ENCODE measurements at regions not wholly inside any gene's neighbourhood (a gene's known extent, or its start where the extent isn't known, plus 50 kb on each side); places are given as distances from the start of the nearest gene placed in this dataset.
"Not testable (repeated sequence)": the region's sequence is repeated elsewhere in the genome, so short reads cannot be mapped to it uniquely, and the experiment has no call there.

DNA sequence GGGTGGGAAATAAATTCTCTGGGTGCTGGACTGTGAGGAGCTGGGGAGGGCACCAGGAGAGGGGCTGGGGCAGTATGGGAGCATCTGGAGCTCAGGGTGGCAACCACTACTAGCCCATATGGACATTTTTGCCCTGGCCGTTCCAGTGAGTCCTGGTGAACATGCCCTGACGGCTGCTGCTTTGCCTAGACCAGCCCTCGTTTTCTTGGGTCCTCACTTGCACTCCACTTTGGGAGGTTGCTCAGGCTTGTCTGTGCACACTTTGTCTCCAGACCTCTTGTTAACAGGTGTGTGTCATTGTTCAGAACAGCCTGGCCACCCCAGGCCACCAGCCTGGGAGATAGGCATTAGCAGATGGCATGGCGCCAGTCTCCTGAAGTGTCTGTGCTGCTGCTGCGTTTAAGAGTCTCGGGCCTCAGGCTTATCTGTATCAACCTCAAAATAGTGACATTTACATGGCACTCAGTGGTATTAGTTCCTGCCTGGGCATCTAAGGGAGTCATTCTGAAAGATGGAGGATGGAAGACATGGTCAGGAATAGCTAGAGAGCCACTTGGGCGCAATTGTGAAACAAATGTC lies 190.5 kb downstream of the PTPRU start:
- DNase-seq (ENCODE audit: low read depth), result no peak

DNA sequence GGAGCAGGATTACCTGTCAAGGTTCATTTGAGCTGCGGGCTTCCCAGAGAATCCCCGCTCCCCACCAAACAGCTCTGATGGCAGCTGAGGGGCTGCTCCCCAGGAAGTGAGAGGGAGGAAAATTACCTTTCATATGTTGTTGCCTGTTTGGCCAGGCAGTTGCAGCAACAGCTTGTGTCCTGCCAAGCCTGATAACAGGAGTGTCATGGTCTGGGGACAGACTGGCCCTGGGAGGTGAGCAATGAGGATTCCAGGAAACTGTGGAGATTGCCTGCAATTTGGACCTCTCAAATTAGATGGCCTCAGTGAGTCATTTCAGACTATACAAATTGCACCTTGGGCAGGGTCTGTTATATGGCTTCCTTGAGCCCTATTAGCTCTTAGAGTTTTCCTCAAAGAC lies 189.3 kb downstream of the PTPRU start:
- no peak for DNase-seq (ENCODE audit: low read depth)

DNA sequence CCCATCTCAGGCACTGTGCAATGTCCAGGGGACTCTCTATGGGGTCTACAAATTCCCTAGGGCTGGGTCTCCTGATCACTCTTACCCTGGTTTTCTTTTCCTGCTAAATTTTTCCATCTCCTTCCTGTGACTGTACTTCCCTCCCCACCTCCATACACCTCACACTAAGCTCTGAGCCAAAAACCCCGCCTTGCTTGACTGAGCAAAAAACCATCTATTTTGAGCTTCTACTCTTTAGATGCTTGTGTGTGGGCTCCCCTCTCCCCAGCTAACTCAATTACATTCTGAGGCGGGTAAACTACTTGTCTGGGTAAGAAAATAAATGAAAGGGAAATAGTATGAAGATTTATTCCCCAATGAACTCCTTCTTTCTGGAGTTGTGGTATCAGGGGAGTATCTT lies 187.9 kb downstream of the PTPRU start:
- no peak for DNase-seq (ENCODE audit: low read depth)

DNA sequence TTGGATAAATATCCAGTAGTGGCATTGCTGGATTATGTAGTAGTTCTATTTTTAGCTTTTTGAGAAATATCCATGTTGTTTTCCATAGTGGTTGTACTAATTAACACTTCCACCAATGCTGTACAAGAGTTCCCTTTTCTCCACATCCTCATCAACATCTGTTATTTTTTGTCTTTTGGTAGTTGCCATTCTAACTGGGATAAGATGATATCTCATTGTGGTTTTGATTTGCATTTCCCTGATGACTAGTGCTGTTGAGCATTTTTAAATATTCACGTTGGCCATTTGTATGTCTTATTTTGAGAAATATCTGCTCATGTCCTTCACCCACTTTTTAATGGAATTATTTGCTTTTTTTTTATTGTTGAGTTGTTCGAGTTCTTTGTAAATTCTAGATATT lies 183.9 kb downstream of the PTPRU start:
- DNase-seq (ENCODE audit: low read depth), result peak; percentile 13

DNA sequence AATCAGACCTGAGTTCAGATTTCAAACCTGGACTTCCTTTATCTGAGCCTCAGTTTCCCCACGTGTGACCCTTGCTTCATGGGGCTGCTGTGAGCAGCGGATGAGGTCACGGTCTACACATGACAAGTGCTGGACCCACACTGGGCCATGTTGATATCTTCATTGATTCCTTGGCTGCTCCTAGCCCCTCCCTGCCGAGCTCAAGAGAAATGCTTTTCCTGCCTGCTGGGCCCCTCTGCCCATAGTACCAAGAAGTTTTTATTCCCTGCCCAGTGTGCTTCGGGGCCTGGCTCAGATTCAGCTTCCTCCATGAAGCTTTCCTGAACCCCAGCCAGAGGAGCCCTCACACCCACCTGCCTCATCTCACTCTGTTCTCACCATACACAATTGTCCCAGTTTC lies 181.6 kb downstream of the PTPRU start:
- no peak for DNase-seq (ENCODE audit: low read depth)

DNA sequence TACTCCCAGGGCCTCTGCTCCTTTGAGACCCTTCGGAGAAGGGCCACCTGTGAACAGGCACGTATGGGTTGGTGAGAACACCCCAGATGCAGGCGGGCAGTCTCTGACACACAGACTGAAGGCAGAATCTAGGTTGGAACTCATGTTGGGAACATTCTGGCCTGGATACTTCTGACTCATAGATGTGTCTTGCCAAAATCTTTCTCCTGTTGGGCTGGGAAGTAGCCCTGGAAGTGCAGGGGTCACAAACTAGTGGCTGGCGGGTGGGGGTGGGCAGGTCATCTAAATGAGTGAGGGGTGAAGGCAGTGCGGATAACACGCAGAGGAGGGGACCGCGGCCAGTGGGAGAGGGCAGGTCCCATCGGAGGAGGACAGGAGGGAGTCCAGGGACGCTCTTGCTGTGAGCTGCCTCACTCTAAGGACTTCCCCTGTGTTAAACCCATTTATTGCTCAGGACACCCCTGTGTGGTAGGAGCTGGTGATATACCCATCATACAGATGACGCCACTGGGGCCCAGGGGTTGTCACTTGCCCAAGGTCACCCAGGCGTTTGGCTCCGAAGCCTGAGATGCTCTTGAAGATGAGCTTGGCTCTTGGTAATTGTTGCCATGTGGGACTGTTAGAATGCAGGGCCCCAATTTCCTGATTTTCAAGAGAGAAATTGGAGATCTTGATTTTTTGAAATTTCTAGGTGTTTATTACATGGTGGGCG lies 181.0 kb downstream of the PTPRU start:
- peak; percentile 17 for DNase-seq (ENCODE audit: low read depth)

DNA sequence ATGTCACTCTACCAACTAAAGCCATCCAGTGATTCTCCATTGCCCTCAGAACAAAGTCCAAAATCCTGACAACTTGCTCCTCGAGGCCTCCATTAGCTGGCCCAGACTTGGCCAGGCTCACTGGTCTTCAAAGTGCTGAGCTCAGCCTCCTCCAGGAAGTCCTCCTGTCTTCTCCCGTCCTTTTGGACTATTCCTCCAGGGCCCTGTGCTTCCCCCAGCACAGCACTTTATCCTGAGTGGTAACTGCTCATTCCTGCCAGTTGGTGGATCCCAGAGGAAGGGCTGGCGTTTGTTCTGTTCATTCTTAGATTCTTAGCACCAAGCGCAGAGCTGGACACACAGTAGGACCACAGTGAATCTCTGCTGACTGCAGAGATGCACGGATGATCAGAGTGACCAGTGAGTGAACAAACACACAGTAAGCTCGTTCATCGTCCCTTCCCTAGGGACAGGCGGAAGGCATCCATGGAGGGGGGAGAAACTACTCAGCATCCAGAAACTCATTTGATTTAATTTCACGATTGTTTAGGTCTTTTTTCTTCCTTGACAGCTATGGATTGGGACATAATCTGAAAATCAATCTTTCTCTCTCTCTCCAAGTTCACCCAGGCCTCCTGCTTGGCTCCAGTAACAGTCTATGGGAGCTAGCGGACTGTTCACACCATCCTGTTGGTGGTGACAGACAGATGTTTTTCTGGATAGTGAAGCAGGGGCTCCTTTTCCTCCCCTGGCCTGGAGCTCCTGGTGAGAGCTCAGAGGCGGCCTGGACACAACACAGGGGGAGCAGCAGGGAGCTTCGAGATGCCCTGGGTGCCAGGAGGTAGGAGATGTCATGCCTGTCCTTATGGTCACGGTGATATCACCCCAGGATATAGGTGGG lies 180.2 kb downstream of the PTPRU start:
- no peak for DNase-seq (ENCODE audit: low read depth)

DNA sequence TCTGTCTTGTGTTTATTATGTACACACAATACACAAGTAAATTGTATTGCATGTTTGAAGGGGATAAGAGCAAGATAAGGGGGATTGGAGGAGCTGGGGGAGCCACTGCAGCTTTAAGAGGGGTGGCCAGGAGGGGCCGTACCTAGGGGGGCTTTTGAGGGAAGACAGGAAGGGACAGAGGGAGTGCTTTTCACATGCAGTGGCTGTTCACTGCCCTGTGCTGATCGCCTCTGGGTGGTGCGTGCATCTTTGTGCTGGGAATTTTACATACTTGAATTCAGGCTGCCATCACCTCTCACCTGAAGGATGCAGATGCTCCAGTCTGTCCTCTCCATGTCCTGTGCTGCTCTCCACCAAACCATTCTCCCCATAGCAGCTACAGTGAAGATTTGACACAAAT lies 179.5 kb downstream of the PTPRU start:
- DNase-seq (ENCODE audit: low read depth), result no peak

DNA sequence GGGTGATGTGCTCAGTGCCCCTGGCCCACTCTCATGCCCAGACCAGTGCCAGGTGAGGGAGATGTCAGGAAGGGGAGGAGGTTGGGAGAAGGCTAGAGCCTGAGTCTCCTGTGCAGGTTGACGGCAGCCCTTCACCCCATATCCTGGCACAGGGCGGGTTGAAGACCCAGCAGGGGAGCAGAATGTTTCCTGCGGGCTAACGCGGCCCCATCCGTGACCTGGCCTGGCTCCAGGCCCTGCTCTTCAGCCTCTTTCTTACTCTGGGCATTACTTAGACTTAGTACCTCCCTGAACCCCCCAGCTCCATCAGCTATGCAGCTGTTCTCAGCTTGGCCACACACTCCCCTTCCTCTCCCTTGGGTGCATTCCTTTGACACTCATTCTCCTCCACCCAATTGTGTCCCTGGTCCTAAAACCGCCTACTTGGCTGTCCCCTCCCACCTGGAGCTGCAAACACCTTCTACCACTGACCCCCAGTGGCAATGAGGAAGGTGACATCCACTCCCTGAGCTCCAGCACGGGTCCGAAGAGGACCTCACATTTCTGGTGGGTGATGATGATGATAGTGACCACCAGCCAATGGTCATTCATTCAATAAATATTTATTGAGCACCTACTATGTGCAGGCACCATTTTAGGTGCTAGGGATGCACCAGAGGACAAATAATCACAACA lies 179.0 kb downstream of the PTPRU start:
- DNase-seq (ENCODE audit: low read depth), result peak; percentile 44

DNA sequence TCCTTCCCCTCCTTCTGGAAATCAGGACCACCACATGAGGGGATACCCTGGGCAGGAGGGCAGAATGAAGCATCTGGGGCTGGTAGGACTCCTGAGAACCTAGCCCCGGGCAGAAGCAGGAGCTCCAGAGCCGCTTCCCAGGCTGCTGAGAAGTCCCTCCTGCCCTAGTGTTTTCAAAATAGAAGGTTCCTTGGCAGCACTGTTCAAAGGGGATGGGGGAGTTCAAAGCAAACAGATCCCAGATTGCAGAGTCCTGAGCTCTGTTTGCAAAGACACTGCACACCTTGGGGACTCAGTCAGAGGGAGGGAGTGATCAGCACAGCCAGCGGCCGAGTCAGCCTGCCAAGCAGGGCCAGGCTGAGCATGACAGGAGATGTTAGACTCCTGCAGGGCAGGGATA lies 177.8 kb downstream of the PTPRU start:
- DNase-seq (ENCODE audit: low read depth), result no peak

DNA sequence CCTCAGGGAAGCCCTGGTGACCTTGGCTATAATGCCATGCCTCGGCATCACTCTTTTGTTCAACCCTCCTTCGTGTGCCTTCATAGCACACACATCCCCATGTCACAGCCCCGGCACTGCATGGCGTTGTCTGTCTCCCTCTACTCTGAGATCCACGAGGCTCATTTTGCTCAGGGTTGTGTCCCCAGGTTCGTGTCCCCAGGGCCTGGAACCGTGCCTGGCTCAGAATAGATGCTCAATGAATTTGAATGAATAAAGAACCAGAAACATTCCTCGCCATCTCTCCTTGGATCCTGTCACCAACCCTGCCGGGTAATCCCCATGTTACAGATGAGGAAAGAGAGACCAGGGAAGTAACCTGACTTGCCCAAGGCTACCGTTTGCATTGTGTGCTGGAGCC lies 177.3 kb downstream of the PTPRU start:
- no peak for DNase-seq (ENCODE audit: low read depth)

DNA sequence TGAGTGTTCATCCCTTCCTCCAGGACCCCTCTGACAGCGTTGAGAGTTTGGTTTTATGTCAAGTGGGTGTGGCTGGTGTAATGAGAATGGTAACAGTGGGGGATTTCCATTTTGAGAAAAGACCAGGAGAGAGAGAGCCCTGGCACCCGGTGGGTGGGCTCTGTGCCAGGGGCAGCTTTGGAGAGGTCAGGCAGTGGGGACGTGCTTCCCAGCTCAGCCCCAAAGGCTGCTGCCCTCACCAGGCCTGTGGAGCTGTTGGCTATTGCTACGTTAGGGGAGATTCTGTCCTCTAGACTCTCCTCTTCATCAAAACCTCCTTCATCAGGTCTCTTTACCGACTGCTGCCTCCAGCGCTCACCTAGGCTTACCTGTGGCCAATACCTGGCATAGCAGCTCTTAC lies 176.3 kb downstream of the PTPRU start:
- DNase-seq (ENCODE audit: low read depth), result no peak

DNA sequence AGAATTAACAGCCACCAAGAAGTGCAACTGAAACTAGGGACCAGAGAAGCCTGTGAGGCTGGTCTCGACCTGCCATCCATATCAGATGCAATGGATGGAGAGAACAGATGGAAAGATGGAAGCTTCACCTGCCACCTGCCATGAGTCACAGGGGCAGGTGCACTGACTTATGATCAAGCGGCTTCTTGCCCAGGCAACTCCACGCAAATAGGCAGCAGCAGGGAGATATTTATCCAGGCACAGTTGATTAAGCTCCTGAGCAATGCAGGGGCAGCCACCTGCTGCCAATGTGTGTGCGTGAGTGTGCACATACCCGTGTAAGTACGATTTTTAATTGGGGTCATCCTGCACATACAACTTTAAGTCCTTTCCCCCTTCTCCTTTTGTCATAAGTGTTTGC lies 174.2 kb downstream of the PTPRU start:
- no peak for DNase-seq (ENCODE audit: low read depth)

DNA sequence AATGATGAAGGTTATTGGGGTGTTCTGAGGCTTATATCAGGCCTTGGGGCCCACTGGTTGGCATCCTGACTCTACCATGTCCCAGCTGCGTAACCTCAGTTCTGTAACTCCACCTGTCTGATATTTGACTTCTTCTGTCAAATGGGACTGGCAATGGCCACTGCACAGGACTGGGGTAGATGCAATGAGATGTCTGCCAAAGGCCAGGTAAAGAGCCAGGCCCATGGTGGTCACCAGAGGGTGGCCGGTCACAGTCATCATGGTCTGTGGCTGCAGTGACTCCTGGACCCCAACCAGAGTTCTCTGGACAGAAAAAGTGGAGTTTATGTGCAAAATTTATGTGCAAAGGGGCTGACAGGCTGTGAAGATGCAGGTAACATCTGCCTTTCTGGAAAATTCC lies 173.3 kb downstream of the PTPRU start:
- no peak for DNase-seq (ENCODE audit: low read depth)

DNA sequence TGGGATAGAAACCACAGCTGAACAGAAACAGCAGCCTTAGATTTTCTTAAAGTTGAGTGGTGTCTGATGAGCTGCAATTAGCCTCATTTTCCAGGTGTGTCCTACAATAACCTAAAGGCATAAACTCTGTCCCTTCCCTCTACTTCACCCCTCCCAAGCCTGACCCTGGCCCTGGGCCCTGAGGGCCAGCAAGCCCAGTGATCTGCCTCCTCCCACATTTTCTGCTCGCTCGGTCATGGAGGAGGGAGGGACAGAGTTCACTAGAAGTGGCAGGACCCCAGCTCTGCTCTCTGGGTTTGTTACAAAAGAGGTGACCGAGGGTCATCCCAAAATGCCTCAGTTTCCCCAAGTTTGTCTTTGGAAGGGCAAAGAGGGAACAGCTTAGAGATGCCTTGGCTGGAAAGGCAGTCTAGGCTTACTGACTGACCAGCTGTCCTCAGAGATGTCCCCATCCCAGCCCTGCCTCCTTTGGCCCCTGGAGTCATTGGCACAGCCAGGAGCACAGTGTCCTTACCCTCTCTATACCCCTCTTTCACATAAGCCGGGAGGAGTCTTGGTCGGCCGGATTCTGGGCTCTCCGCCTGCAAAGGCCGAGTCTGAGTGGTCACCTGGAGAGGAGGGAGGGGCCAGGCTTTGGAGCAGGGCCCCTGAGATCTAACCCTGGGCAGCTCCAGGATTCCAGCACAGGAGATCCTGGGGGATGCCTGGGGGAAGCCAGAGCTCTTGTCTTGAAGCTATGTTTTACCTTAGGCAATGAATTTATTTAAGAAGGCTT lies 172.7 kb downstream of the PTPRU start:
- no peak for DNase-seq (ENCODE audit: low read depth)

DNA sequence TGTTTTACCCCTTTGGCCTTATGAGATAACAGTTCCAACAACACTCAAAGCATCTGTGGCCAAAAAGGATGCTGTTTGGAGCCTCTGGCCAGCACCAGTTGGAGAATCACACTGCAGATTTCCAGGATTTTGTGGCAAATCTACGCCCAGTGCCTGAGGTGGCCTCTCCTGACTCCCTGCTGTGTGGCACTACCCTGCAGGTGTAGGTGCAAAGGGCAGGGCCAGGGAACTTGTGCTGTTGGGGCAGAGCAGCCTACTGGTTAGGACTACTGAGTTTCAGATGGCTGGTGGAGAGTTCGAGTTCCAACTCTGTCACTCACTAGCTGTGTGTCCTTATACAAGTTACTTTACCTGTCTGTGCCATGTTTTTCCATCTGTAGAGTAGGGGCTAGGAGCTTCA lies 170.5 kb downstream of the PTPRU start:
- DNase-seq (ENCODE audit: low read depth), result no peak

DNA sequence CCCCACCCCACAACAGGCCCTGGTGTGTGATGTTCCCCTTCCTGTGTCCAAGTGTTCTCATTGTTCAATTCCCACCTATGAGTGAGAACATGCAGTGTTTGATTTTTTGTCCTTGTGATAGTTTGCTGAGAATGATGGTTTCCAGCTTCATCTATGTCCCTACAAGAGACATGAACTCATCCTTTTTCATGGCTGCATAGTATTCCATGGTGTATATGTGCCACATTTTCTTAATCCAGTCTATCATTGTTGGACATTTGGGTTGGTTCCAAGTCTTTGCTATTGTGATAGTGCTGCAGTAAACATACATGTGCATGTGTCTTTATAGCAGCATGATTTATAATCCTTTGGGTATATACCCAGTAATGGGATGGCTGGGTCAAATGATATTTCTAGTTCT lies 163.9 kb downstream of the PTPRU start:
- not testable (repeated sequence) for DNase-seq (ENCODE audit: low read depth)

DNA sequence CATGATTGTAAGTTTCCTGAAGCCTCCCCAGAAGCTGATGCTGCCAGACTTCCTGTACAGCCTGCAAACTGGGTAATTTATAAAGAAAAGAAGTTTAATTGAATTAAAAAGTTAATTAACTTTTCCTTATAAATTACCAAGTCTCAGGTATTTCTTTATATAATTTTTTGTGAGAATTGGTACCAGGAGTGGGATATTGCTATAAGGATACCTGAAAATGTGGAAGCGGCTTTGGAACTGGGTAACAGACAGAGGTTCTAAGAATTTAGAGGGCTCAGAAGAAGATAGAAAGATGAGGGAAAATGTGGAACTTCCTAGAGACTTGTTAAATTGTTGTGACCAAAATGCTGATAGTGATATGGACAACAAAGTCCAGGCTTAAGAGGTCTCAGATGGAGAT lies 163.1 kb downstream of the PTPRU start:
- no peak for DNase-seq (ENCODE audit: low read depth)

DNA sequence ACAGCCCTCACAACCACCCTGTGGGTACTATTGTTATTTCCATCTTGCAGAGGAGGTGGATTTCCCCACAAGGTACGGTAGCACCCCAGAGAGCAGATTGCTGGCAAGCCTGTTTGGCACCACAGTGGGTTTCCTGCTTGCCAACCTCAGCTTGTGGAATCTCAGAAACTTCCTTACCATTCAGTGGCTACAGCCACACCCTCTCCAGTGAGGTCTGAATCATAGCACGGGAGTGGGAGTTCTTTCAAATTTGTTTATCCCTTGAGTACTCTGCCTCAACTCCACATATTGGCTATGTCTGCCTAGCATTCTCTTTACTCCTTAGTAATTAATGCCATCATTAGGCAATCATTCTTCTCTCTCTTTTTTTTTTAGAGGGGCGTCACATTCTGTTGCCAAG lies 162.1 kb downstream of the PTPRU start:
- DNase-seq (ENCODE audit: low read depth), result peak; percentile 59

DNA sequence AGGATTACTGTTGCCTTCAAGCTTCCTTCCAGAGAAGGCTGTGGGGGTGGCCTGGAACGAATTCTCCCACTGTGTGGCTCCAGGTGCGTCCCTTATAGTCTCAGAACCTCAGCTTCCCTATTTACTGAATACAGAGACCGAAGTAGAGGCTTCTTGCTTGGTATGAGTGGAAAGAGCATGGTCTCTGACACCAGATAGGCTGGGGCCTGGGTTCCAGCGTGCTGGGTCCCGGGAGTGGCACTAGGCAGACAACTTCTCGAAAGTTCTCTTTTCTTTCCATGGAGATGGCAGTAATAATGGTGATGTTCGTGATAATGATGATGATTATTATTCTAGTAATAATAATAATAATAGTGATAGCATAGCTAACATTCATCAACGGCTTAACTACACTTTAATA lies 161.7 kb downstream of the PTPRU start:
- DNase-seq (ENCODE audit: low read depth), result no peak

DNA sequence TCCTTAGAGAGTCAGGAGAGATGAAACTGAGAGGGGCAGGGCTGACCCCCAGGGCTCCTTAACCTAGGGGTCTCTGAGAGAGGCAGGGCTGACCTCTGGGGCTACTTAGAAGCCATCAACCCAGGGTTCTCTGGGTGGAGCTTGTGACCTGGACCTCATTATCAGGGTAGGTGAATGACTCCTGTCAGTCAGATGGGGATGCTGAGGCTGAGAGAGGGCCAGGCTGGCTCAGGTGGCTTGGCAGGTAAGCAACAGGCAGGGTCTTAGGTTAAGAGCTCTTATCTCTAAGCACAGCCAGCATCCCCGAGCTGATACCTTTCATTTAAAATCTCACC lies 160.9 kb downstream of the PTPRU start:
- DNase-seq (ENCODE audit: low read depth), result no peak

Data from M059J (cell line).